ENCODE measurements at regions not wholly inside any gene's neighbourhood (a gene's known extent, or its start where the extent isn't known, plus 50 kb on each side); places are given as distances from the start of the nearest gene placed in this dataset.

GRCh38 chrX:41973208-41973607, 49.9 kb upstream of the CASK start:
- Mint-ChIP-seq H3K36me3 (peaks cover 0 to 3% (median 0%) of the 10 kb centered on the region in 3 donors), H3K4me1 (no peaks in the 10 kb centered on the region), H3K27ac (no peak overlapping the region), H3K27me3 (ENCODE audit: low read depth in 3 of 3) (peaks cover 0 to 18% (median 2%) of the 10 kb centered on the region in 3 donors), H3K4me3 (no peak overlapping the region), H3K9me3 (no peaks in the 10 kb centered on the region)
- no peak for DNase-seq

Measured in immature natural killer cell (primary cell).